ENCODE measurements at regions not wholly inside any gene's neighbourhood (a gene's known extent, or its start where the extent isn't known, plus 50 kb on each side); places are given as distances from the start of the nearest gene placed in this dataset.

DNA sequence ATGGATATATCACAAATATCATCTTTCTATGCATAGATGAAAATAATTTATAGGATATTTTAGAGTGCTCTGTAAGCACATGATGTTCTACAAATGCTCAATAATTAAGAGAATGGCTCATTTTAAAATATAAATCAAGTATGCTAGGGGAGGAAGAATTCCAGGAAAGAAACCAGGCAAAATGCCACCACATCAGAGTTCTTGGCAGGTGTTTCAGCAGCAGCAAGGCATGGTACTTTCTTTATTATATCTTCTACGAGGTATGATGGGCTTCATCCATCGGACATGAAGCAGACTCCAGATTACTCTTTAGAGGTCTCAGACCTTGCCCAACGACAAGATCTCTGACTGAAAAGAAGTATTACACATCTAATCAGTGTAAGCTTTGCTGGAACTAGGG, 316.3 kb upstream of the ARRDC3 start:
- Mint-ChIP-seq H3K27ac (no peak overlapping the region), H3K4me3 (no peak overlapping the region), H3K9me3 (peaks cover 35% of the 10 kb centered on the region), H3K27me3 (ENCODE audit: low read depth) (no peaks in the 10 kb centered on the region), H3K36me3 (peaks cover 12% of the 10 kb centered on the region), H3K4me1 (peaks cover 7% of the 10 kb centered on the region)
- TF ChIP-seq, protein P1, sequence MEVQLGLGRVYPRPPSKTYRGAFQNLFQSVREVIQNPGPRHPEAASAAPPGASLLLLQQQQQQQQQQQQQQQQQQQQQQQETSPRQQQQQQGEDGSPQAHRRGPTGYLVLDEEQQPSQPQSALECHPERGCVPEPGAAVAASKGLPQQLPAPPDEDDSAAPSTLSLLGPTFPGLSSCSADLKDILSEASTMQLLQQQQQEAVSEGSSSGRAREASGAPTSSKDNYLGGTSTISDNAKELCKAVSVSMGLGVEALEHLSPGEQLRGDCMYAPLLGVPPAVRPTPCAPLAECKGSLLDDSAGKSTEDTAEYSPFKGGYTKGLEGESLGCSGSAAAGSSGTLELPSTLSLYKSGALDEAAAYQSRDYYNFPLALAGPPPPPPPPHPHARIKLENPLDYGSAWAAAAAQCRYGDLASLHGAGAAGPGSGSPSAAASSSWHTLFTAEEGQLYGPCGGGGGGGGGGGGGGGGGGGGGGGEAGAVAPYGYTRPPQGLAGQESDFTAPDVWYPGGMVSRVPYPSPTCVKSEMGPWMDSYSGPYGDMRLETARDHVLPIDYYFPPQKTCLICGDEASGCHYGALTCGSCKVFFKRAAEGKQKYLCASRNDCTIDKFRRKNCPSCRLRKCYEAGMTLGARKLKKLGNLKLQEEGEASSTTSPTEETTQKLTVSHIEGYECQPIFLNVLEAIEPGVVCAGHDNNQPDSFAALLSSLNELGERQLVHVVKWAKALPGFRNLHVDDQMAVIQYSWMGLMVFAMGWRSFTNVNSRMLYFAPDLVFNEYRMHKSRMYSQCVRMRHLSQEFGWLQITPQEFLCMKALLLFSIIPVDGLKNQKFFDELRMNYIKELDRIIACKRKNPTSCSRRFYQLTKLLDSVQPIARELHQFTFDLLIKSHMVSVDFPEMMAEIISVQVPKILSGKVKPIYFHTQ (CRISPR knock-in tag; IDR thresholded peaks at IDR 0.05), result no peak
- TF ChIP-seq NR2C2 (CRISPR knock-in tag; IDR thresholded peaks at IDR 0.05) (no peak), NR3C1 (CRISPR knock-in tag; conservative IDR thresholded peaks at IDR 0.05; ENCODE audit: low read depth) (no peak), SOX15 (CRISPR knock-in tag; IDR thresholded peaks at IDR 0.05) (no peak), ZBTB21 (CRISPR knock-in tag; IDR thresholded peaks at IDR 0.05; ENCODE audit: borderline replicate concordance) (no peak)
- TF ChIP-seq, protein P2, sequence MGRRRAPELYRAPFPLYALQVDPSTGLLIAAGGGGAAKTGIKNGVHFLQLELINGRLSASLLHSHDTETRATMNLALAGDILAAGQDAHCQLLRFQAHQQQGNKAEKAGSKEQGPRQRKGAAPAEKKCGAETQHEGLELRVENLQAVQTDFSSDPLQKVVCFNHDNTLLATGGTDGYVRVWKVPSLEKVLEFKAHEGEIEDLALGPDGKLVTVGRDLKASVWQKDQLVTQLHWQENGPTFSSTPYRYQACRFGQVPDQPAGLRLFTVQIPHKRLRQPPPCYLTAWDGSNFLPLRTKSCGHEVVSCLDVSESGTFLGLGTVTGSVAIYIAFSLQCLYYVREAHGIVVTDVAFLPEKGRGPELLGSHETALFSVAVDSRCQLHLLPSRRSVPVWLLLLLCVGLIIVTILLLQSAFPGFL (CRISPR knock-in tag; IDR thresholded peaks at IDR 0.05; ENCODE audit: borderline replicate concordance), result no peak
- ChIA-PET CTCF (no interaction called here), POLR2A (no interaction called here)
- DNase-seq (ENCODE audit: low spot score), result no peak
- no peak for ATAC-seq

DNA sequence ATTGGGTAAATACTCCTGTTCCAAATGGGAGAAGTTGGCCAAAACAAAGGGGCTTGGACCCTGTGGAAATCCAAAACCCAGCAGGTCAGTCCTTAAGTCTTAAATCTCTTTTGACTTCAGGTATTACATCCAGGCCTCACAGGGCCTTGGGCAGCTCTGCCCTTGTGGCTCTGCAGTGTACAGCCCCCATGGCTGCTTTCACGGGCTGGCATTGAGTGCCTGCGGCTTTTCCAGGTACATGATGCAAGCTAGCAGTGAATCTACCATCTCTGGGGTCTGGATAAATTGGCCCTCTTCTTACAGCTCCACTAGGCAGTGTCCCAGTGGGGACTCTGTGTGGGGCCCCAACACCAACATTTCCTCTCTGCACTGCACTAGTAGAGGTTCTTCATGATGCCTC, 308.5 kb upstream of the ARRDC3 start:
- DNase-seq (ENCODE audit: low spot score) (no peak), ATAC-seq (no peak)
- Mint-ChIP-seq H3K4me3 (no peak overlapping the region), H3K27ac (no peak overlapping the region), H3K4me1 (no peaks in the 10 kb centered on the region), H3K36me3 (peaks cover 19% of the 10 kb centered on the region), H3K27me3 (ENCODE audit: low read depth) (no peaks in the 10 kb centered on the region; the same call in 1 of the 2 replicates), H3K9me3 (peaks cover 40% of the 10 kb centered on the region)
- TF ChIP-seq SMAD4 (CRISPR knock-in tag; IDR thresholded peaks at IDR 0.05) (no peak), NR3C1 (CRISPR knock-in tag; conservative IDR thresholded peaks at IDR 0.05; ENCODE audit: low read depth) (no peak), ZNF416 (CRISPR knock-in tag; IDR thresholded peaks at IDR 0.05) (no peak), ZNF232 (CRISPR knock-in tag; IDR thresholded peaks at IDR 0.05) (no peak), CREM (CRISPR knock-in tag; IDR thresholded peaks at IDR 0.05) (no peak), JAZF1 (CRISPR knock-in tag; IDR thresholded peaks at IDR 0.05) (no peak), CREB1 (CRISPR knock-in tag; IDR thresholded peaks at IDR 0.05) (no peak), FOXJ3 (CRISPR knock-in tag; IDR thresholded peaks at IDR 0.05; ENCODE audit: borderline replicate concordance) (no peak), NFYB (CRISPR knock-in tag; conservative IDR thresholded peaks at IDR 0.05; ENCODE audit: low read depth) (no peak)
- TF ChIP-seq, protein P3, sequence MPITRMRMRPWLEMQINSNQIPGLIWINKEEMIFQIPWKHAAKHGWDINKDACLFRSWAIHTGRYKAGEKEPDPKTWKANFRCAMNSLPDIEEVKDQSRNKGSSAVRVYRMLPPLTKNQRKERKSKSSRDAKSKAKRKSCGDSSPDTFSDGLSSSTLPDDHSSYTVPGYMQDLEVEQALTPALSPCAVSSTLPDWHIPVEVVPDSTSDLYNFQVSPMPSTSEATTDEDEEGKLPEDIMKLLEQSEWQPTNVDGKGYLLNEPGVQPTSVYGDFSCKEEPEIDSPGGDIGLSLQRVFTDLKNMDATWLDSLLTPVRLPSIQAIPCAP (CRISPR knock-in tag; IDR thresholded peaks at IDR 0.05), result no peak
- TF ChIP-seq, protein P4, sequence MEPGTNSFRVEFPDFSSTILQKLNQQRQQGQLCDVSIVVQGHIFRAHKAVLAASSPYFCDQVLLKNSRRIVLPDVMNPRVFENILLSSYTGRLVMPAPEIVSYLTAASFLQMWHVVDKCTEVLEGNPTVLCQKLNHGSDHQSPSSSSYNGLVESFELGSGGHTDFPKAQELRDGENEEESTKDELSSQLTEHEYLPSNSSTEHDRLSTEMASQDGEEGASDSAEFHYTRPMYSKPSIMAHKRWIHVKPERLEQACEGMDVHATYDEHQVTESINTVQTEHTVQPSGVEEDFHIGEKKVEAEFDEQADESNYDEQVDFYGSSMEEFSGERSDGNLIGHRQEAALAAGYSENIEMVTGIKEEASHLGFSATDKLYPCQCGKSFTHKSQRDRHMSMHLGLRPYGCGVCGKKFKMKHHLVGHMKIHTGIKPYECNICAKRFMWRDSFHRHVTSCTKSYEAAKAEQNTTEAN (CRISPR knock-in tag; IDR thresholded peaks at IDR 0.05), result no peak
- TF ChIP-seq, protein P5, sequence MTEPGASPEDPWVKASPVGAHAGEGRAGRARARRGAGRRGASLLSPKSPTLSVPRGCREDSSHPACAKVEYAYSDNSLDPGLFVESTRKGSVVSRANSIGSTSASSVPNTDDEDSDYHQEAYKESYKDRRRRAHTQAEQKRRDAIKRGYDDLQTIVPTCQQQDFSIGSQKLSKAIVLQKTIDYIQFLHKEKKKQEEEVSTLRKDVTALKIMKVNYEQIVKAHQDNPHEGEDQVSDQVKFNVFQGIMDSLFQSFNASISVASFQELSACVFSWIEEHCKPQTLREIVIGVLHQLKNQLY (CRISPR knock-in tag; IDR thresholded peaks at IDR 0.05), result no peak
- ChIA-PET CTCF (no interaction called here), POLR2A (no interaction called here)

DNA sequence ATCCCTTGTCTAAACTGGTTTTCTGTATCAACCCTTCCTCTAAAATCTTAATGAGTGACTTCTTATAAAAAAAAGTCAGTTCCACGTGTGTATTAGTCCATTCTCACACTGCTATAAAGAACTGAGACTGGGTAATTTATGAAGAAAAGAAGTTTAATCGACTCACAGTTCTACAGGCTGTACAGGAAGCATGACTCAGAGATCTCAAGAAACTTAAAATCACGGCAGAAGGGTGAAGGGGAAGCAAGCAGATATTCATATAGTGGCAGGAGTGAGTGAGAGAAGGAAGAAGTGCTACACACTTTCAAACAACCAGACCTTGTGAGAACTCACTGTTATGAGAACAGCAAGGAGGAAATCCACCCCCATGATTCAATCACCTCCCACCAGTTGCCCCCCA, 307.8 kb upstream of the ARRDC3 start:
- DNase-seq (ENCODE audit: low spot score), result no peak
- POLR2A ChIA-PET, result no interaction called here
- CTCF ChIA-PET, result no interaction called here
- Mint-ChIP-seq H3K27ac (no peak overlapping the region), H3K27me3 (ENCODE audit: low read depth) (no peaks in the 10 kb centered on the region; the same call in 1 of the 2 replicates), H3K4me1 (no peaks in the 10 kb centered on the region), H3K4me3 (no peak overlapping the region), H3K36me3 (peaks cover 16% of the 10 kb centered on the region), H3K9me3 (peaks cover 33% of the 10 kb centered on the region)
- ATAC-seq, result no peak
- TF ChIP-seq, protein P6, sequence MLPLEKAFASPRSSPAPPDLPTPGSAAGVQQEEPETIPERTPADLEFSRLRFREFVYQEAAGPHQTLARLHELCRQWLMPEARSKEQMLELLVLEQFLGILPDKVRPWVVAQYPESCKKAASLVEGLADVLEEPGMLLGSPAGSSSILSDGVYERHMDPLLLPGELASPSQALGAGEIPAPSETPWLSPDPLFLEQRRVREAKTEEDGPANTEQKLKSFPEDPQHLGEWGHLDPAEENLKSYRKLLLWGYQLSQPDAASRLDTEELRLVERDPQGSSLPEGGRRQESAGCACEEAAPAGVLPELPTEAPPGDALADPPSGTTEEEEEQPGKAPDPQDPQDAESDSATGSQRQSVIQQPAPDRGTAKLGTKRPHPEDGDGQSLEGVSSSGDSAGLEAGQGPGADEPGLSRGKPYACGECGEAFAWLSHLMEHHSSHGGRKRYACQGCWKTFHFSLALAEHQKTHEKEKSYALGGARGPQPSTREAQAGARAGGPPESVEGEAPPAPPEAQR (CRISPR knock-in tag; IDR thresholded peaks at IDR 0.05), result no peak
- TF ChIP-seq FOXP1 (CRISPR knock-in tag; IDR thresholded peaks at IDR 0.05; ENCODE audit: borderline replicate concordance) (no peak), ZBTB21 (CRISPR knock-in tag; IDR thresholded peaks at IDR 0.05; ENCODE audit: borderline replicate concordance) (no peak), TP53 (CRISPR knock-in tag; IDR thresholded peaks at IDR 0.05) (no peak), MXD4 (CRISPR knock-in tag; IDR thresholded peaks at IDR 0.05; ENCODE audit: borderline replicate concordance) (no peak), NR1H2 (CRISPR knock-in tag; IDR thresholded peaks at IDR 0.05) (no peak)
- TF ChIP-seq, protein P7, sequence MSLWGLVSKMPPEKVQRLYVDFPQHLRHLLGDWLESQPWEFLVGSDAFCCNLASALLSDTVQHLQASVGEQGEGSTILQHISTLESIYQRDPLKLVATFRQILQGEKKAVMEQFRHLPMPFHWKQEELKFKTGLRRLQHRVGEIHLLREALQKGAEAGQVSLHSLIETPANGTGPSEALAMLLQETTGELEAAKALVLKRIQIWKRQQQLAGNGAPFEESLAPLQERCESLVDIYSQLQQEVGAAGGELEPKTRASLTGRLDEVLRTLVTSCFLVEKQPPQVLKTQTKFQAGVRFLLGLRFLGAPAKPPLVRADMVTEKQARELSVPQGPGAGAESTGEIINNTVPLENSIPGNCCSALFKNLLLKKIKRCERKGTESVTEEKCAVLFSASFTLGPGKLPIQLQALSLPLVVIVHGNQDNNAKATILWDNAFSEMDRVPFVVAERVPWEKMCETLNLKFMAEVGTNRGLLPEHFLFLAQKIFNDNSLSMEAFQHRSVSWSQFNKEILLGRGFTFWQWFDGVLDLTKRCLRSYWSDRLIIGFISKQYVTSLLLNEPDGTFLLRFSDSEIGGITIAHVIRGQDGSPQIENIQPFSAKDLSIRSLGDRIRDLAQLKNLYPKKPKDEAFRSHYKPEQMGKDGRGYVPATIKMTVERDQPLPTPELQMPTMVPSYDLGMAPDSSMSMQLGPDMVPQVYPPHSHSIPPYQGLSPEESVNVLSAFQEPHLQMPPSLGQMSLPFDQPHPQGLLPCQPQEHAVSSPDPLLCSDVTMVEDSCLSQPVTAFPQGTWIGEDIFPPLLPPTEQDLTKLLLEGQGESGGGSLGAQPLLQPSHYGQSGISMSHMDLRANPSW (CRISPR knock-in tag; conservative IDR thresholded peaks at IDR 0.05; ENCODE audit: low read depth), result no peak
